ENCODE measurements at regions not wholly inside any gene's neighbourhood (a gene's known extent, or its start where the extent isn't known, plus 50 kb on each side); places are given as distances from the start of the nearest gene placed in this dataset.

DNA sequence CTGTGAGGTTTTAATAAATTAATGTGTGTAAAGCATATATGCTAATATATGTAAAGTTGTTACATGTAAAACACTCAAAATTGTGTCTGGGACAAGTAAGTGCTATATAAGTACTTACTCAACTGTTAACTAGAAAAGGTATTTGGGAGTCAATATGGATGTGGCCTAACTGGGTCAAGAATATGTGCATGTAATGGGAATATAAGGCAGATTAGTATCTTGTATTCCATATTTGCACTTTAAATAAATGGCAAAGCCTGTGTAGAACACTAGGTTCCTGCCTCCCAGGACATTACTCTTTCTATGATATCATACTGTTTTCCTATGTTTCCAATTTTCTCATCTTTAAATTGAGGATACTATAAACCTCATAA lies 270.6 kb downstream of the FBXO8 start:
- TF ChIP-seq, protein P1, sequence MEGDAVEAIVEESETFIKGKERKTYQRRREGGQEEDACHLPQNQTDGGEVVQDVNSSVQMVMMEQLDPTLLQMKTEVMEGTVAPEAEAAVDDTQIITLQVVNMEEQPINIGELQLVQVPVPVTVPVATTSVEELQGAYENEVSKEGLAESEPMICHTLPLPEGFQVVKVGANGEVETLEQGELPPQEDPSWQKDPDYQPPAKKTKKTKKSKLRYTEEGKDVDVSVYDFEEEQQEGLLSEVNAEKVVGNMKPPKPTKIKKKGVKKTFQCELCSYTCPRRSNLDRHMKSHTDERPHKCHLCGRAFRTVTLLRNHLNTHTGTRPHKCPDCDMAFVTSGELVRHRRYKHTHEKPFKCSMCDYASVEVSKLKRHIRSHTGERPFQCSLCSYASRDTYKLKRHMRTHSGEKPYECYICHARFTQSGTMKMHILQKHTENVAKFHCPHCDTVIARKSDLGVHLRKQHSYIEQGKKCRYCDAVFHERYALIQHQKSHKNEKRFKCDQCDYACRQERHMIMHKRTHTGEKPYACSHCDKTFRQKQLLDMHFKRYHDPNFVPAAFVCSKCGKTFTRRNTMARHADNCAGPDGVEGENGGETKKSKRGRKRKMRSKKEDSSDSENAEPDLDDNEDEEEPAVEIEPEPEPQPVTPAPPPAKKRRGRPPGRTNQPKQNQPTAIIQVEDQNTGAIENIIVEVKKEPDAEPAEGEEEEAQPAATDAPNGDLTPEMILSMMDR (IDR thresholded peaks at IDR 0.05): no peak
- TF ChIP-seq POLR2AphosphoS5 (IDR thresholded peaks at IDR 0.05) (no peak), POLR2A (IDR thresholded peaks at IDR 0.05) (no peak), EP300 (IDR thresholded peaks at IDR 0.05) (no peak)
- no peak for DNase-seq
- no peak overlapping the region for H3K27ac ChIP-seq
- peaks cover 0 to 5% (median 2%) of the 10 kb centered on the region in 4 donors for H3K4me1 ChIP-seq
- no peaks in the 10 kb centered on the region for H3K36me3 ChIP-seq
- intact Hi-C loops (cut with DNase I): no loop called here
- no peaks in the 10 kb centered on the region for H3K9me3 ChIP-seq
- H3K4me3 ChIP-seq: no peak overlapping the region
- H3K27me3 ChIP-seq: no peaks in the 10 kb centered on the region

DNA sequence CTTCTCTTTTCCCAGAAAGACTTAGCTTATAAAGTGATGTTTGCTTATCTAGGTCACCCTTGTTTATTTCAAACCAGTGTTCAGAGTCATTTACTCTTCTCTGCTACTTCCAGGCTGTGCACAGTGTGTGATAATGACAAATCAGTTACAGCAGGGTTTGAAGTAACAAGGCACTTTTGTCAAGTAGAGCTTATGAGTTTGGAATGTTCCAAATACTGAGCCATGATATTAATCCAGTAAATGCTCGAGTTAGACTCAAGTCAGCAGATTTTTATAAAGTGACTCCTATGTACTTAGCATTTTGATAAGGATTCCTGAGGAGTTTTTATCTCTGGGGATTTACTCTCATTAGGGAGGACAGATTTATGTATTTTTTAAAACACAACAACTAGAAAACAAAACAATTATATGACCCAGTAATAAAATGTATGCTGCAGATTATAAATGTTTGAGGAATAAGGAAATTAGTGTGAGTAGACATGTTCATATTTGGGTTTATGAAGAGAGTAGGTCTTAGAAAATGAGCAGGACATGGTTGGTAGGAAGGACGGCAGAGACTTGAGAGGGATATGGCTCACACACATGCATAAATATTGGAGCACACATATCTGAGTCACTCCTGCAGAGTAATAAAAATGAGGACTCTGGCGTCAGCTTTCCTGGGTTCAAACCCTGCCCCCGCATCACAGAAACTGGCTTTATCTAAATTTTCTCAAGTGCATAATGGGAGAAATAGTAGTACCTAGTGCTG lies 271.2 kb downstream of the FBXO8 start:
- no peak overlapping the region for H3K27ac ChIP-seq
- H3K36me3 ChIP-seq: no peaks in the 10 kb centered on the region
- H3K4me3 ChIP-seq: no peak overlapping the region
- intact Hi-C loops (cut with DNase I): no loop called here
- H3K27me3 ChIP-seq: no peaks in the 10 kb centered on the region
- no peak for DNase-seq
- TF ChIP-seq EP300 (IDR thresholded peaks at IDR 0.05) (no peak), POLR2AphosphoS5 (IDR thresholded peaks at IDR 0.05) (peak in 1 of 4 donors; percentile 23), POLR2A (IDR thresholded peaks at IDR 0.05) (no peak)
- TF ChIP-seq, protein P1 (IDR thresholded peaks at IDR 0.05): no peak
- H3K9me3 ChIP-seq: no peaks in the 10 kb centered on the region
- WGBS, 2 donors: 60 to 78% methylated on average over 4 of the region's 4 CpGs
- H3K4me1 ChIP-seq: peaks cover 0 to 5% (median 2%) of the 10 kb centered on the region in 4 donors

DNA sequence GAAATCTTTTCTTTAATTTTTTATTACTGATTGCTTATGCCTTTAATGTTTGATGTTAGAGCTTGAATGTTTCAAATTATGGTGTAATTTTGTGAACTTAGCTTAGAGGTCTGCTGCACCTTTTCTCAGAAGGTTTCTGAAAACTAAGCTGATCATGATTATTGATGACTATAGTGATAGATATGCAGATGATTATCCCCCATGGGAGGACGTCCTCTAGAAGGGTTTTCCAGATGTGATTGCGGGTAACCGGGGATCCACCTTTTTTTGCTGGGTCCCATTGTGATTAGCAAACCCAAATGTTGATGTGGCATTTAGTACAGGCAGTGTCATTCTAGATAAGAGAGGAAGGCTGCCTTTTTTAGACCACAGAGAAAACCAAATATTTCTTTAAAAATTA lies 272.9 kb downstream of the FBXO8 start:
- Histone ChIP-seq H3K27me3 (no peaks in the 10 kb centered on the region), H3K4me3 (no peak overlapping the region), H3K36me3 (no peaks in the 10 kb centered on the region), H3K27ac (no peak overlapping the region), H3K9me3 (no peaks in the 10 kb centered on the region), H3K4me1 (peaks cover 0 to 5% (median 2%) of the 10 kb centered on the region in 4 donors)
- WGBS, 2 donors: 78 to 84% methylated on average over 3 of the region's 3 CpGs
- no peak for TF ChIP-seq EP300 (IDR thresholded peaks at IDR 0.05)
- no peak for TF ChIP-seq POLR2AphosphoS5 (IDR thresholded peaks at IDR 0.05)
- TF ChIP-seq, protein P1 (IDR thresholded peaks at IDR 0.05): no peak
- TF ChIP-seq POLR2A (IDR thresholded peaks at IDR 0.05): no peak
- intact Hi-C loops (cut with DNase I): no loop called here
- no peak for DNase-seq

DNA sequence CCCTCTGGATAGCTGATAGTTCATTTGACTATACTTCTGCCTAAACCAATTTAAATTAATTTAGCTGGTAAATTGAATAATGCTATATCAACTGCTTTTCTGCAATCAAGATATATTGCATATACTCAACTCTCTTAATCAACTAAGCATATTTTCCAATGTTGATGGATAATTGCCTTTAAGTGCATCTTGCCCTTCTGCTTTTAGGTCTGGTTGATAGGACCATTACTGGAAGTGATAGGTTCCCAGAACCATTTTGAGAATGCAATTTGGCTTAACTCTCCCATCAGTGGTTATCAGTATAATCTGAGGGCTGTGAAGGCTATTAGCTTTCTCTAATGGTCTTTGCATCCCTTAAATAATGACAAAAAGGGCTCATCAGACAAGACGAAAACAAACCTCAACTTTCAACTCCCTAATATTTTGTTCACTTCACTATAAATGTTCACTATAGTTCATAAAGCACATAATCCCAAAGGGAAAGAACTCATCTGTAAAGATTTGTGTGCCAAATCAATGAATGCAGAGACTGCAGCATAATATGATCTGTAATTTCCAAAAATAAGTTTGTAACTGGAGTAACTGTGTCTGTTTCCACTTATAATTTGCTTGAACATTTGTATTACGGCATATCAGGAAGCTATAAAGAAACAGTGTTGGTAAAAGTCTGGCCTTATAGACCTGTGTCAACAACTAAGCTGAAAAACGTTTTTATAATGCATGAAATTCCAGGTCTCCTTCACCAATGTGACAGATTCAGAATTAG lies 273.6 kb downstream of the FBXO8 start:
- 34 to 54% methylated on average over 3 of the region's 3 CpGs for WGBS, 2 donors
- H3K27ac ChIP-seq: no peak overlapping the region
- no peak for DNase-seq
- no peak for TF ChIP-seq POLR2AphosphoS5 (IDR thresholded peaks at IDR 0.05)
- TF ChIP-seq, protein P1 (IDR thresholded peaks at IDR 0.05): no peak
- TF ChIP-seq POLR2A (IDR thresholded peaks at IDR 0.05): no peak
- no peak for TF ChIP-seq EP300 (IDR thresholded peaks at IDR 0.05)
- no peaks in the 10 kb centered on the region for H3K9me3 ChIP-seq
- H3K4me3 ChIP-seq: no peak overlapping the region
- H3K36me3 ChIP-seq: no peaks in the 10 kb centered on the region
- intact Hi-C loops (cut with DNase I): no loop called here
- peaks cover 0 to 5% (median 2%) of the 10 kb centered on the region in 4 donors for H3K4me1 ChIP-seq
- H3K27me3 ChIP-seq: no peaks in the 10 kb centered on the region
